ENCODE measurements at regions not wholly inside any gene's neighbourhood (a gene's known extent, or its start where the extent isn't known, plus 50 kb on each side); places are given as distances from the start of the nearest gene placed in this dataset.

DNA sequence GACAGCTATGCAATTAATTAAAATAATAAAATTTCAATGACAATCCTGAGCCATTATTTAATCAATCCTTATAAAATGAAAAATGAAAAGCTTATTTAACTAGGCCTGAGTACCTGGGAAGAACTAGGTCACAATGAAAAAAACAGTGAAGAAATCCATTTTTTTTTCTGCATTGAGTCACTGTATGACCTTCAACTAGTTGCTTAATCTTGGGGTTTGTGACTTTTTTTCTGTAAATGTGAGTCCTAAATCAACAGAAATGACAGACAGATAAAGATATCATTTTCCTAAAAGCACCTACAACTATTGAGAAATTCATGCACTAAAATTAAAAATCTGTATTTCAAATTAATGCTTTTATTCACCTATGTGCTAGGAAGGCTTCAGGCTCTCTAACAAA lies 96.8 kb downstream of the TMEM26 start:
- TF ChIP-seq CTCF (IDR thresholded peaks at IDR 0.05; ENCODE audit: borderline replicate concordance, extremely low read depth, low read length, poor library complexity, severe bottlenecking) (no peak), EZH2 (IDR thresholded peaks at IDR 0.05; ENCODE audit: borderline replicate concordance, low read depth, low read length, severe bottlenecking) (no peak)
